Keratinocyte (primary cell): ENCODE measurements at regions not wholly inside any gene's neighbourhood (a gene's known extent, or its start where the extent isn't known, plus 50 kb on each side); places are given as distances from the start of the nearest gene placed in this dataset.

Source experiments
- CTCF ChIP-seq, 3 experiments: IDR thresholded peaks in 1 of 3; conservative IDR thresholded peaks in 1 of 3; optimal IDR thresholded peaks in 1 of 3; 2 replicates in 2 of 3; 3 replicates in 1 of 3; pipeline versions ENCODE3 to v1.5.1; 2011; ENCODE audit warnings: low read length in 3 of 3, mild to moderate bottlenecking in 3 of 3, moderate library complexity in 2 of 3, control low read depth in 1 of 3, inconsistent platforms in 1 of 3; ENCODE audit not compliant: insufficient read depth in 2 of 3; ENCODE audit errors: extremely low read depth in 1 of 3
- EZH2 ChIP-seq: IDR thresholded peaks from one replicate; pipeline ENCODE4 v1.6.1; 2012; ENCODE audit warnings: inconsistent platforms, mild to moderate bottlenecking, low read length, moderate library complexity

- no peak for TF ChIP-seq EZH2
- TF ChIP-seq CTCF (optimal IDR thresholded peaks at IDR 0.05 in 1 of 3, IDR thresholded peaks at IDR 0.05 in 1 of 3, conservative IDR thresholded peaks at IDR 0.05 in 1 of 3; ENCODE audit: extremely low read depth in 1 of 3, insufficient read depth in 2 of 3, low read length in 3 of 3): no peak
These were observed 700.9 kb upstream of the CXADR start for GRCh38 chr21:16811970-16812369.
